Left ventricle myocardium inferior (tissue), 1 donor: ENCODE measurements at regions not wholly inside any gene's neighbourhood (a gene's known extent, or its start where the extent isn't known, plus 50 kb on each side); places are given as distances from the start of the nearest gene placed in this dataset.

Experiments
- DNase-seq: peaks from one replicate; pipeline ENCODE4 v3.0.0-alpha.2; 2020
- H3K27ac ChIP-seq: fragments of 200-600 bp; replicated peaks from 2 replicates; pipeline ENCODE4 v1.8.0; 2021
- H3K27me3 ChIP-seq: fragments of 200-600 bp; 2 replicates; pipeline ENCODE4 v1.8.0; 2021; ENCODE audit warnings: low read depth
- H3K36me3 ChIP-seq: fragments of 200-600 bp; 2 replicates; pipeline ENCODE4 v1.8.0; 2021
- H3K4me1 ChIP-seq: fragments of 200-600 bp; 2 replicates; pipeline ENCODE4 v1.8.0; 2021
- H3K4me3 ChIP-seq: fragments of 200-600 bp; 2 replicates; pipeline ENCODE4 v1.8.0; 2021; ENCODE audit warnings: mild to moderate bottlenecking, moderate library complexity
- H3K9me3 ChIP-seq: fragments of 200-600 bp; replicated peaks from 2 replicates; pipeline ENCODE4 v1.8.0; 2021
- CTCF ChIP-seq: fragments of 200-600 bp; IDR thresholded peaks from 2 replicates; pipeline ENCODE4 v1.8.0; 2021; ENCODE audit warnings: antibody characterized with exemption, mild to moderate bottlenecking, borderline replicate concordance
- intact Hi-C: fragments of 100-400 bp; cut with micrococcal nuclease; formaldehyde crosslinking; loops from one replicate; pipeline ENCODE4 v1.11.0; 2022
- donor health status: DM: no; HTN: yes; CAD: no; lungs with severe emphysema.

- intact Hi-C loops, result no loop called here
- no peaks in the 10 kb centered on the region for H3K4me1 ChIP-seq
- H3K9me3 ChIP-seq, result peaks cover 4% of the 10 kb centered on the region
- H3K27ac ChIP-seq, result no peak overlapping the region
- no peak for DNase-seq
- H3K4me3 ChIP-seq, result no peak overlapping the region
- no peak for TF ChIP-seq CTCF
- H3K36me3 ChIP-seq, result no peaks in the 10 kb centered on the region
- no peaks in the 10 kb centered on the region for H3K27me3 ChIP-seq
Measured at GRCh38 chr7:42672339-42672999, 239.4 kb downstream of the C7orf25 start.

GRCh38 chr7:42671627-42672026 lies 240.2 kb downstream of the C7orf25 start:
- intact Hi-C loops, result no loop called here
- H3K36me3 ChIP-seq, result no peaks in the 10 kb centered on the region

GRCh38 chr7:42666994-42667393 lies 244.9 kb downstream of the C7orf25 start:
- TF ChIP-seq CTCF, result no peak
- Histone ChIP-seq H3K4me1 (no peaks in the 10 kb centered on the region), H3K9me3 (peaks cover 28% of the 10 kb centered on the region), H3K27me3 (no peaks in the 10 kb centered on the region), H3K27ac (no peak overlapping the region), H3K36me3 (no peaks in the 10 kb centered on the region), H3K4me3 (no peak overlapping the region)
- intact Hi-C loops, result no loop called here
- no peak for DNase-seq

More at GRCh38 chr7:42671627-42672026, 240.2 kb downstream of the C7orf25 start:
- H3K27ac ChIP-seq, result no peak overlapping the region
- H3K4me1 ChIP-seq, result no peaks in the 10 kb centered on the region
- H3K4me3 ChIP-seq, result no peak overlapping the region
- no peak for TF ChIP-seq CTCF
- H3K27me3 ChIP-seq, result no peaks in the 10 kb centered on the region
- DNase-seq, result no peak
- H3K9me3 ChIP-seq, result peaks cover 12% of the 10 kb centered on the region

- H3K27ac ChIP-seq, result no peak overlapping the region
- H3K9me3 ChIP-seq, result peaks cover 37% of the 10 kb centered on the region
- no peak overlapping the region for H3K4me3 ChIP-seq
- no peaks in the 10 kb centered on the region for H3K4me1 ChIP-seq
- no peaks in the 10 kb centered on the region for H3K36me3 ChIP-seq
- no peaks in the 10 kb centered on the region for H3K27me3 ChIP-seq
- no peak for TF ChIP-seq CTCF
- no peak for DNase-seq
- intact Hi-C loops, result no loop called here
Measured at GRCh38 chr7:42662862-42663261, 249.0 kb downstream of the C7orf25 start.

- no peak for DNase-seq
- no peak for TF ChIP-seq CTCF
- H3K36me3 ChIP-seq, result no peaks in the 10 kb centered on the region
- no peaks in the 10 kb centered on the region for H3K4me1 ChIP-seq
- no peaks in the 10 kb centered on the region for H3K27me3 ChIP-seq
- H3K27ac ChIP-seq, result no peak overlapping the region
- H3K4me3 ChIP-seq, result no peak overlapping the region
- peaks cover 27% of the 10 kb centered on the region for H3K9me3 ChIP-seq
- intact Hi-C loops, result no loop called here
Measured at GRCh38 chr7:42661312-42661711, 250.6 kb downstream of the C7orf25 start.

- DNase-seq, result no peak
- Histone ChIP-seq H3K27me3 (no peaks in the 10 kb centered on the region), H3K4me3 (no peak overlapping the region), H3K27ac (no peak overlapping the region), H3K4me1 (no peaks in the 10 kb centered on the region), H3K36me3 (no peaks in the 10 kb centered on the region), H3K9me3 (peaks cover 10% of the 10 kb centered on the region)
- TF ChIP-seq CTCF, result no peak
- intact Hi-C loops, result no loop called here
Measured at GRCh38 chr7:42650701-42651100, 261.2 kb downstream of the C7orf25 start.
